HL-60 (cell line): ENCODE measurements at regions not wholly inside any gene's neighbourhood (a gene's known extent, or its start where the extent isn't known, plus 50 kb on each side); places are given as distances from the start of the nearest gene placed in this dataset.

Experiments used
- DNase-seq, 2 experiments: peaks; one replicate each; pipeline ENCODE4 v3.0.0-alpha.2; 2010 to 2020; ENCODE audit warnings: low read depth in 1 of 2, low spot score in 1 of 2
- H3K27ac ChIP-seq: fragments of 250-450 bp; sonication (Bioruptor Pico); replicated peaks from 2 replicates; pipeline ENCODE4 v1.5.1; 2020; ENCODE audit warnings: mild to moderate bottlenecking, moderate library complexity
- H3K27me3 ChIP-seq: fragments of 250-450 bp; sonication (Bioruptor Pico); 2 replicates; pipeline ENCODE4 v1.5.1; 2021; ENCODE audit warnings: mild to moderate bottlenecking, moderate library complexity; ENCODE audit not compliant: insufficient read depth, poor library complexity, severe bottlenecking
- H3K4me3 ChIP-seq: replicated peaks from 2 replicates; pipeline ENCODE4 v1.5.1; 2011; ENCODE audit warnings: mild to moderate bottlenecking, control low read depth, low read length; ENCODE audit not compliant: insufficient read depth
- CTCF ChIP-seq: IDR thresholded peaks from one replicate; pipeline ENCODE4 v1.5.1; 2011; ENCODE audit warnings: low read length, control low read depth, inconsistent platforms; ENCODE audit not compliant: insufficient read depth
- GABPA ChIP-seq: IDR thresholded peaks from 2 replicates; pipeline ENCODE4 v1.6.1; 2012; ENCODE audit warnings: low read depth
- POLR2AphosphoS5 ChIP-seq: IDR thresholded peaks from 2 replicates; pipeline ENCODE4 v1.6.1; 2012; ENCODE audit warnings: low read depth
- SPI1 ChIP-seq: IDR thresholded peaks from 2 replicates; pipeline ENCODE4 v1.6.1; 2012; ENCODE audit warnings: low read depth, mild to moderate bottlenecking, borderline replicate concordance
- TF ChIP-seq, protein P1 (sequence below): IDR thresholded peaks from 2 replicates; pipeline ENCODE4 v1.6.1; 2012; ENCODE audit warnings: low read depth; ENCODE audit not compliant: insufficient replicate concordance

GRCh38 chr16:50982808-50983207, 168.3 kb downstream of the SALL1 start:
- H3K27me3 ChIP-seq, result no peaks in the 10 kb centered on the region
- no peak for DNase-seq
- no peak overlapping the region for H3K27ac ChIP-seq
- H3K4me3 ChIP-seq, result no peak overlapping the region
- TF ChIP-seq CTCF (no peak), SPI1 (no peak), POLR2AphosphoS5 (no peak), GABPA (no peak)
- TF ChIP-seq, protein P1, sequence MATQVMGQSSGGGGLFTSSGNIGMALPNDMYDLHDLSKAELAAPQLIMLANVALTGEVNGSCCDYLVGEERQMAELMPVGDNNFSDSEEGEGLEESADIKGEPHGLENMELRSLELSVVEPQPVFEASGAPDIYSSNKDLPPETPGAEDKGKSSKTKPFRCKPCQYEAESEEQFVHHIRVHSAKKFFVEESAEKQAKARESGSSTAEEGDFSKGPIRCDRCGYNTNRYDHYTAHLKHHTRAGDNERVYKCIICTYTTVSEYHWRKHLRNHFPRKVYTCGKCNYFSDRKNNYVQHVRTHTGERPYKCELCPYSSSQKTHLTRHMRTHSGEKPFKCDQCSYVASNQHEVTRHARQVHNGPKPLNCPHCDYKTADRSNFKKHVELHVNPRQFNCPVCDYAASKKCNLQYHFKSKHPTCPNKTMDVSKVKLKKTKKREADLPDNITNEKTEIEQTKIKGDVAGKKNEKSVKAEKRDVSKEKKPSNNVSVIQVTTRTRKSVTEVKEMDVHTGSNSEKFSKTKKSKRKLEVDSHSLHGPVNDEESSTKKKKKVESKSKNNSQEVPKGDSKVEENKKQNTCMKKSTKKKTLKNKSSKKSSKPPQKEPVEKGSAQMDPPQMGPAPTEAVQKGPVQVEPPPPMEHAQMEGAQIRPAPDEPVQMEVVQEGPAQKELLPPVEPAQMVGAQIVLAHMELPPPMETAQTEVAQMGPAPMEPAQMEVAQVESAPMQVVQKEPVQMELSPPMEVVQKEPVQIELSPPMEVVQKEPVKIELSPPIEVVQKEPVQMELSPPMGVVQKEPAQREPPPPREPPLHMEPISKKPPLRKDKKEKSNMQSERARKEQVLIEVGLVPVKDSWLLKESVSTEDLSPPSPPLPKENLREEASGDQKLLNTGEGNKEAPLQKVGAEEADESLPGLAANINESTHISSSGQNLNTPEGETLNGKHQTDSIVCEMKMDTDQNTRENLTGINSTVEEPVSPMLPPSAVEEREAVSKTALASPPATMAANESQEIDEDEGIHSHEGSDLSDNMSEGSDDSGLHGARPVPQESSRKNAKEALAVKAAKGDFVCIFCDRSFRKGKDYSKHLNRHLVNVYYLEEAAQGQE, result no peak

DNA sequence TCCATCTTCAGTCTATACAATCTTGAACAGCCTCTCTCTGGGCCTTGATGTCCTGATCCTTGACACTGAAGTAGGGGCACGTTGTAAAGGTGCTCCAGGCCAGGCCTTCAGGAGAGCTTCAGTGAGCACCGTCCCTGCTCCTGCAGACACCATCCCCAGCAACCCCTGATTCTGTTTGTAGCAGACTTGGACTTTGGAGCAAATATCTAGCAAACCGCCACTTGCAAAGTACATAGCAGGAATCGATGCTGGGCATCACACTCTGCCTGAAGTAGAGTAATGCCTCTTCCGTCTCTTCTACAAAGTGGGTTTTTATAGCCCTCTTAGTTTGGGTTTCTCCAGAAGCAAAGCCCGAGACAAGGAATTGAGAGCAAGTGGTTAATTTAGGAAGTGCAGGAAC, 169.1 kb downstream of the SALL1 start:
- H3K27me3 ChIP-seq, result no peaks in the 10 kb centered on the region
- TF ChIP-seq GABPA, result no peak
- no peak for TF ChIP-seq CTCF
- no peak for TF ChIP-seq POLR2AphosphoS5
- TF ChIP-seq, protein P1, result no peak
- TF ChIP-seq SPI1, result no peak
- no peak overlapping the region for H3K27ac ChIP-seq
- DNase-seq, result no peak
- no peak overlapping the region for H3K4me3 ChIP-seq

- no peak overlapping the region for H3K27ac ChIP-seq
- TF ChIP-seq CTCF (no peak), GABPA (no peak), POLR2AphosphoS5 (no peak), SPI1 (no peak)
- TF ChIP-seq, protein P1, result no peak
- no peak for DNase-seq
- H3K27me3 ChIP-seq, result no peaks in the 10 kb centered on the region
- H3K4me3 ChIP-seq, result no peak overlapping the region
Measured at GRCh38 chr16:50980666-50981065, 170.4 kb downstream of the SALL1 start.
